Endothelial cell of umbilical vein (primary cell): ENCODE measurements at regions not wholly inside any gene's neighbourhood (a gene's known extent, or its start where the extent isn't known, plus 50 kb on each side); places are given as distances from the start of the nearest gene placed in this dataset.
"Not testable (repeated sequence)": the region's sequence is repeated elsewhere in the genome, so short reads cannot be mapped to it uniquely, and the experiment has no call there.

ENCODE experiments used
- BruUV-seq: library from RNA; stranded (reverse); fragments of 400-500 nt; replicated peaks from 2 replicates; lab custom pipeline; 2021; lab: Mats Ljungman, UMichigan
- CTCF ChIA-PET: fragments of 300-600, 350-600 bp; sonication (Branson Sonifier 250); formaldehyde crosslinking; loops from one replicate; lab custom pipeline; 2021; ENCODE audit warnings: antibody characterized with exemption, inconsistent platforms; lab: Charles Lee
- POLR2A ChIA-PET: fragments of 300-600, 350-600 bp; sonication (Branson Sonifier 250); formaldehyde crosslinking; loops from one replicate; lab custom pipeline; 2021; ENCODE audit warnings: antibody characterized with exemption, inconsistent platforms; lab: Charles Lee
- DNase-seq: peaks from one replicate; pipeline ENCODE4 v3.0.0-alpha.2; 2011; ENCODE audit warnings: low read depth, low spot score
- FAIRE-seq: peaks from 2 replicates; lab custom pipeline; 2011; peaks lifted over from hg19 to GRCh38; lab: Jason Lieb, UNC
- H2AFZ ChIP-seq: 2 replicates; pipeline ENCODE4 v1.6.0; 2012; ENCODE audit warnings: low read depth, low read length, control low read depth, inconsistent platforms
- H3K27ac ChIP-seq: 2 replicates; pipeline ENCODE4 v1.5.1; 2011; ENCODE audit warnings: low read depth, mild to moderate bottlenecking, control low read depth, low read length, moderate library complexity; ENCODE audit not compliant: insufficient read depth
- H3K27me3 ChIP-seq, 2 experiments: 2 replicates each; pipeline versions ENCODE4 v1.6.0 to v1.6.1; 2011; ENCODE audit warnings: low read length in 2 of 2, mixed read lengths in 1 of 2; ENCODE audit not compliant: control insufficient read depth in 2 of 2, insufficient read depth in 2 of 2
- H3K36me3 ChIP-seq, 2 experiments: 2 replicates in 1 of 2; 3 replicates in 1 of 2; pipeline ENCODE4 v1.5.1; 2011; ENCODE audit warnings: low read length in 2 of 2, mild to moderate bottlenecking in 1 of 2, moderate library complexity in 1 of 2; ENCODE audit not compliant: control insufficient read depth in 2 of 2, insufficient read depth in 2 of 2; ENCODE audit errors: extremely low read depth in 1 of 2
- H3K4me1 ChIP-seq: 3 replicates; pipeline ENCODE4 v1.5.1; 2011; ENCODE audit warnings: mild to moderate bottlenecking, low read length; ENCODE audit not compliant: control insufficient read depth, insufficient read depth; ENCODE audit errors: extremely low read depth
- H3K4me2 ChIP-seq: 2 replicates; pipeline ENCODE4 v1.6.1; 2011; ENCODE audit warnings: low read length, control low read depth, mixed read lengths; ENCODE audit not compliant: insufficient read depth
- H3K4me3 ChIP-seq, 3 experiments: fragments of 200-600 bp in 1 of 3; sonication (generic), shearing (Covaris generic) in 1 of 3; replicated peaks in 1 of 3; 2 replicates each; pipeline ENCODE4 v1.5.1; 2011 to 2016; ENCODE audit warnings: control low read depth in 3 of 3, low read length in 3 of 3, mild to moderate bottlenecking in 2 of 3, inconsistent platforms in 1 of 3, low read depth in 1 of 3, moderate library complexity in 1 of 3; ENCODE audit not compliant: insufficient read depth in 1 of 3
- H3K79me2 ChIP-seq: 2 replicates; pipeline ENCODE4 v1.6.0; 2012; ENCODE audit warnings: low read length, inconsistent platforms; ENCODE audit not compliant: control insufficient read depth, insufficient read depth
- H3K9ac ChIP-seq: replicated peaks from 2 replicates; pipeline ENCODE3; 2011; ENCODE audit warnings: low read length, control low read depth; ENCODE audit not compliant: insufficient read depth; ENCODE audit errors: extremely low read depth
- H3K9me1 ChIP-seq: replicated peaks from 3 replicates; pipeline ENCODE4 v1.6.0; 2011; ENCODE audit warnings: mild to moderate bottlenecking, low read length; ENCODE audit not compliant: control insufficient read depth, insufficient read depth; ENCODE audit errors: extremely low read depth
- H3K9me3 ChIP-seq: replicated peaks from 2 replicates; pipeline ENCODE4 v1.5.1; 2012; ENCODE audit warnings: low read length, inconsistent platforms; ENCODE audit not compliant: control insufficient read depth, insufficient read depth
- H4K20me1 ChIP-seq: replicated peaks from 2 replicates; pipeline ENCODE3; 2011; ENCODE audit warnings: mild to moderate bottlenecking, low read length; ENCODE audit not compliant: control insufficient read depth, insufficient read depth; ENCODE audit errors: extremely low read depth
- EZH2 ChIP-seq: IDR thresholded peaks from 2 replicates; pipeline ENCODE4 v1.6.1; 2012; ENCODE audit warnings: borderline replicate concordance, low read depth, mild to moderate bottlenecking, moderate library complexity, low read length, inconsistent platforms; ENCODE audit not compliant: severe bottlenecking
- dilution Hi-C: fragments of 300-500 bp; cut with MboI; formaldehyde crosslinking; loops from one replicate; pipeline ENCODE4 v1.15.0; 2019; ENCODE audit warnings: low sequenced_read_pairs; ENCODE audit not compliant: extremely low pct_ligation_motif_present
- intact Hi-C: fragments of 100-400 bp; cut with micrococcal nuclease; formaldehyde crosslinking; loops from one replicate; pipeline ENCODE4 v1.10.0; 2022

DNA sequence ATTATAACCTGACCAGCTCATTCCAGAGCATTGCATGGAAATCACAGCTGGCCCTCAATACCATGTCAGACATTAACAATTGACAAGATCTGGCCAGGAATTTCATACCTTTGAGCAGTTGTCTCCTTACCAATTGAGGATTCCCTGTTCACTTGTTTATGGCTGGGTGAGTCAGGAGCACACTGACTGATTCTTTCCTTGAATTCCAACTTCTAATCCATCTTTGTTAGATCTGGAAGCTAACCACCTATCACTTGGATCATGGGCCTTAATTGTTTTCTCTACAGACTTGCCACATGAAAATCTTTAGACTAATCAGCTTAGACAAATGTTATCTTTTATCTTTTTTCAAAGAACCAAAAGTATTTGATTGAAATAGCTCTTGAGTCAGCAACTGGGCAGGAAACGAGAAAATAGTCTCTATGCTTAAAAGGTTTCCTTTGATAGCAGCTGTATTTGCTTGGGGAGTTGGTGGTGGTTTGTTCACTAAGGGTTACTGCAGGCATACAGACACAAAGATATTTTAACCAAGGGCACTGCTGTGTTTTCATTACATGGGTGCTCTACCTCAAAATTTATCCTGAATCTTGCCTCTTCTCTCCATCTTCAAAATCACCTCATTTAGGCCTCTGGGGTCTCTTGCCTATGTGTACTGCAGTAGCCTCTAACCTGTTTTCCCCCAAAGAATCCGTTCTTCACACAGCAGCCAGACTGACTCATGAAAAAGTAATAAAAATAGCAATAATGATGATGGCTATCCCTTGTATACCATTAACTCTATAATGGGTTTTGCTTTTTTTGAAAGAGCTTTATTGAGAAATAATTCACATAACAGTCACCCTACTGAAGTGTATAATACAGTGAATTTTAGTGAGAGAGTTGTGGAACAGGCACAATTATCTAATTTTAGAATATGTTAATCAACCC lies 197.0 kb upstream of the NMUR2 start:
- Histone ChIP-seq H3K9ac (no peak overlapping the region), H3K36me3 (no peaks in the 10 kb centered on the region), H3K4me2 (no peak overlapping the region), H3K4me3 (no peak overlapping the region), H3K9me3 (peaks cover 2% of the 10 kb centered on the region), H4K20me1 (no peaks in the 10 kb centered on the region), H2AFZ (no peak overlapping the region), H3K27ac (no peak overlapping the region), H3K9me1 (no peaks in the 10 kb centered on the region), H3K4me1 (no peaks in the 10 kb centered on the region), H3K79me2 (no peaks in the 10 kb centered on the region), H3K27me3 (no peaks in the 10 kb centered on the region)
- CTCF ChIA-PET = no interaction called here
- DNase-seq (no peak), FAIRE-seq (no peak)
- intact Hi-C loops (no loop called here), dilution Hi-C loops (no loop called here)
- no TSS peak for BruUV-seq
- POLR2A ChIA-PET = no interaction called here
- TF ChIP-seq EZH2 = no peak

GRCh38 chr5:152606050-152606449 lies 201.0 kb upstream of the NMUR2 start:
- H3K9me3 ChIP-seq, H3K4me1 ChIP-seq, CTCF ChIA-PET, H3K9ac ChIP-seq, dilution Hi-C loops, H2AFZ ChIP-seq, H3K79me2 ChIP-seq, H3K27ac ChIP-seq, POLR2A ChIA-PET, H3K27me3 ChIP-seq, H3K4me2 ChIP-seq, H3K9me1 ChIP-seq, intact Hi-C loops, FAIRE-seq, DNase-seq, H4K20me1 ChIP-seq, H3K36me3 ChIP-seq, BruUV-seq, H3K4me3 ChIP-seq: not testable (repeated sequence)
